Thyroid gland (tissue), 4 donors: ENCODE measurements at regions not wholly inside any gene's neighbourhood (a gene's known extent, or its start where the extent isn't known, plus 50 kb on each side); places are given as distances from the start of the nearest gene placed in this dataset.

ENCODE experiments used
- CTCF ChIP-seq, 6 experiments: fragments of 200-600 bp in 3 of 6; fragments of 450-650 bp in 3 of 6; sonication (generic) in 3 of 6; IDR thresholded peaks; one replicate each; pipeline ENCODE4 v1.5.1; 2016 to 2019; ENCODE audit warnings: antibody characterized with exemption in 6 of 6, mild to moderate bottlenecking in 2 of 6, inconsistent platforms in 1 of 6, moderate library complexity in 1 of 6
- POLR2A ChIP-seq, 2 donors: fragments of 450-650 bp; IDR thresholded peaks; one replicate each; pipeline ENCODE4 v1.6.1; 2017; ENCODE audit warnings: antibody characterized with exemption in 2 of 2, mild to moderate bottlenecking in 2 of 2, moderate library complexity in 1 of 2

DNA sequence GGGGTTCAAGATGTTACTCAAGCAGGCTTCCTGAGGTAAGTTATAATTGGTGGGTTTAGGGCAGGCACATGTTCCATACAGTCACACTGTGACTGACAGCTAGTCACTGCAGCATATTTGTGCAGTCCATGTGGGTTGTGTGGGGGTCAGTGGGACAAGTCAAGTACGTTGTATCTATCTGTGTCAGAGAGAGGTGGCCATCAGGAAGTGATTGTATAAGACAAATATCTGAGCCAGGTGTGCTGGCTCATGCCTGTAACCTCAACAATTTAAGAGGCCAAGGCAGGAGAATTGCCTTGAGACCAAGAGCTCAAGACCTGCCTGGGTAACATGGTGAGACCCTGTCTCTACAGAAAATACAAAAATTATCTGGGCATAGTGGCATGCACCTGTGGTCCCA is 509.3 kb downstream of the CENPC start:
- TF ChIP-seq CTCF (IDR thresholded peaks at IDR 0.05) (no peak), POLR2A (IDR thresholded peaks at IDR 0.05) (no peak)
